GM21423 (cell line): ENCODE measurements at regions not wholly inside any gene's neighbourhood (a gene's known extent, or its start where the extent isn't known, plus 50 kb on each side); places are given as distances from the start of the nearest gene placed in this dataset.

Source experiments
- ATAC-seq: cut with Tn5 transposase; IDR thresholded peaks from one replicate; pipeline ENCODE4 v1.9.1; 2021; ENCODE audit warnings: mild to moderate bottlenecking, moderate library complexity; ENCODE audit not compliant: unreplicated experiment

DNA sequence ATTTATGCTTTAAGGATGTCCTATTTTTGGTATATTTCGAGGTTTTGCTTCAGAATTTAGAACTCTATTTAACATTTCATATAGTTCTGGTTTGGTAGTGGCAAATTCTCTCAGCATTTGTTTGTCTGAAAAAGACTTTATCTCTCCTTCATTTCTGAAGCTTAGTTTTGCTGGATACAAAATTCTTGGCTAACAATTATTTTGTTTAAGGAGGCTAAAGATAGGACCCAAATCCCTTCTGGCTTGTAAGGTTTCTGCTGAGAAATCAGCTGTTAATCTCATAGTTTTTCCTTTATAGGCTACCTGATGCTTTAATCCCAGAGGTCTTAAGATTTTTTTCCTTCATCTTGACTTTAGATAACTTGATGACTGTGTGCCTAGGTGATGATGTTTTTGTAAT is 162.7 kb upstream of the B3GAT2 start:
- no peak for ATAC-seq

DNA sequence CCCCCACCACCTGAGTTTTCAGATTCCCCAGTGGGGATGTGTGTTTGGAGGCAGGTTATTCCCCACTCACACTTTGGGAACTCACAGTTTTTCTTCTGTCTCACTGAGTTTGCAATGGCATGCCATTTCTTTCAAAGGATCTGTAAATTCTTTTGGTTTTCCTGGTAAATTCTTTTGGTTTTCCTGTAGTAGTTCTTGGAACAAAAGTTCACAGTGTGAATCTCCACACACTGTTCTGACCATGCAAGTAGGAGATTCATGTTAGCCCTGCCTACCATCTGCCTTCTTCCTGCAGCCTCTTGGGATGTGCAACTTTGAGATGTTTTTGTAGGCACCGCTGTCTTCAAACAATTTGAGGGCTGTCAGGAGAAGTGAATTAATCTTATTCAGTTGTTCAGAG is 165.6 kb upstream of the OGFRL1 start:
- no peak for ATAC-seq

DNA sequence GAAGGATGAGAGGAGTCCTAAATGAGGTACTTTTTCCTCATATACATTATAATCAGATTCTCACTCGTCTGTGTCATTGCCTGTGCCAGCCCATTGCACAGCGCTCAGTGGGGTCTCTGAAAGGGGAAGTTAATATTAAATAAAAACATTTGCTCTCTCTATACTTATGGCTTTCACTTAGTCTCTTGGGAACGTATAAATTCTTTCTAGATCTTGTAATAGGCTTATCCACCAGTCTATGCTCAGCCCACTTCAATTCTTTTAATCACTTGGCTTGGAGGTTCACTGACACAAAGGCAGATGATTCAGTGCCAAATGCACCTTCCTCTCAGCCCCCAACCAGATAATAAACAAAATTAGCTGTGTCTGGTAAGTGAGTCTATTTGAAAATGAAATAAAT is 164.3 kb upstream of the OGFRL1 start:
- no peak for ATAC-seq

DNA sequence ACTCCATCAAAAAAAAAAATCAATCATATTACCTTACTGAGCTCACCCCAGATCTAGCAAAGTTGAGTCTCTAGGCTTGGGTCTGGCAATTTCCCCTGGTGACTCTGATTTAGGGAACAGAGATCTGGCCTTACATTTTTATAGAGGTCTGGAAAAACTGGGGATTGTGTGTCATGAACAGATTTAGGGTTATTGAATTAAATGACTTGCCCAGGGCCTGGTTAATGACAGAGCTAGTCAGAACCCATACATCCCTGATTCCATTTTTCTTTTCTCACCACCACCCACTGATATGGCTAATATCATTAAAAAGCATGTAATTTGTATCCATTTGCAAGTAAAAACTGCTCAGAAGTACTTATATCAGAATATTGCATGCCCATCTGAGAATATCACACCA is 163.4 kb upstream of the OGFRL1 start:
- no peak for ATAC-seq

DNA sequence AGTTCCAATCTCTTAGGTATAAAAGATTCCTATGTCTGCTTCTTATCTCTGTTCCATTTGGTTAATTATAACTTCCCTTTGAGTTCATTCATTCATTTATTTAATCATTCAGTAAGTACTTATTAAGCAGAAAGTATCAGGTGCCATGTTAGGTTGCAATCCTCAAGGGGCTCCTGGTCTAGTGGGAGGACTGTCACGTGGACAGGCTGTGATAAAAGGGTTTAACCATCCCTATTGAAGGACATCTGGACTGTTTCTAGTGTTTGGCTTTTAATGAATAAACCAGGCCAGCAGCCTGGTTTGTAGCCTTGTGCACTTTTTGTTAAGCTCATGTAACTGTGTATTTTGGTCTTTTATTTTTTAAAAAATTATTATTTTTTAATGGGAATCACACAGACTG is 162.1 kb upstream of the OGFRL1 start:
- no peak for ATAC-seq

DNA sequence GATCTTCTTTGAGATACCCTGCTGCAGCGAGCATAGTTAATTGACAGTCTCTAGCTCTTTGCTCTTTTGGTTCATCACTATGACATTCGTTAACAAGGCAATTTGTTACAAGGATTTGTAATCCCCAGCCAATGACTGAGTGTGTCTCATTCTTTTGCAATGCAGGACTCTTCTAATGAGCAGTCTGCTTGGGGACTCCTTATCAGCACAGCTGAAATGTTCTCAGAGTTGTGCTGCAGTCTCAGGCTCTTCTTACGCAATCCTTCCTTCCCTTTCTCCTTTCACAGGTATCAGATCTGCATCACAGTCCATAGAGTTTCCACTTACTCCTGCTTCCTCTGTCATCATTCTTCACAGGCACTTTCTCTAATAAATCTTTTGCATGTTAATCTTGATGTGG is 161.2 kb upstream of the OGFRL1 start:
- ATAC-seq, result no peak

DNA sequence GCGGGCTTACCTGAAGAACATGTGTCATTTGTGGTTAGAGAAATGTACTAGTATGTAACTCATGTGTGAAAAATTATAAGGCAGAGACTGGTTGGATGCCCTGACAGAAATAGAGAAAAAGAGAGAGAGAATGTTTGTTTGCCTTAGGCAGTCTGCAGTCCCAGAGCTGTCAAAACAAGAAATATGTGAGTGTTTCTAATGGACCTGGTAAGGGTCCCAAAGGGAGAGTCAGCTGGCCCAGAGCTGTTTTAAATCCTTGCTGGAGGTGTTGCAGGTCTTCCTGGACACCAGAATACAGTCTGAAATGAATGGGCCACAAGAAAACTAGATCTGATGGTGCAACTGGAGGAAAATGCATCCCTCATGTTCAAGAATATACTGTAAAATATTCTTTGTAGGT is 158.3 kb upstream of the OGFRL1 start:
- ATAC-seq, result no peak

DNA sequence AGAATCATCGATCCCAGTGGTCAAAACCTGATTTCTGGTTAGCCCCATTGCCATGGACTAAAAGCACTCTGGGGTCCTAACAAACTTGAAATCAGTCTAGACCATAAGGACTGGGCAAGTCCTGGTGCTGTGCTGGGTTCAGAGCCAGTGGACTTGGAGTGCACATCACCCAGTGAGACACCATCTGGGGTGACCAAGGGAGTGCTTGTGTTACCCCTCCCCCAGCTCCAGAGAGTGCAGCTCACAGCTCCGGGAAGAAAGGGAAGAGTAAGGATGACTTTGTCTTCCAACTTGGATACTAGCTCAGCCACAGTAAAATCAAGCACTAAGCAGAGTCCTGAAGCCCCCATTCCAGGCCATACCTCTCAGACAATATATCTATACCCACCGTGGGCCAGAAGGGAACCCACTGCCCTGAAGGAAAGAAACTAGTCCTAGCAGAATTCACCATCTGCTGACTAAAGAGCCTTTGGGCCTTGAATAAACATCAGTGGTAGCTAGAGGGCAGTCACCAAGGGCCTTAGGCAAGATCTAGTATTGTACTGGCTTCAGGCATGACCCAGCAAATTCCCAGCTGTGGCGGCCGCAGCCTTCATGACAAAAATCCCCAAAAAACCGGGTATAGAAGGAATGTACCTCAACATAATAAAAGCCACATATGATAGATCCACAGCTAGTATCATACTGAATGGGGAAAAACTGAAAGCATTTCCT is 153.5 kb upstream of the OGFRL1 start:
- no peak for ATAC-seq

DNA sequence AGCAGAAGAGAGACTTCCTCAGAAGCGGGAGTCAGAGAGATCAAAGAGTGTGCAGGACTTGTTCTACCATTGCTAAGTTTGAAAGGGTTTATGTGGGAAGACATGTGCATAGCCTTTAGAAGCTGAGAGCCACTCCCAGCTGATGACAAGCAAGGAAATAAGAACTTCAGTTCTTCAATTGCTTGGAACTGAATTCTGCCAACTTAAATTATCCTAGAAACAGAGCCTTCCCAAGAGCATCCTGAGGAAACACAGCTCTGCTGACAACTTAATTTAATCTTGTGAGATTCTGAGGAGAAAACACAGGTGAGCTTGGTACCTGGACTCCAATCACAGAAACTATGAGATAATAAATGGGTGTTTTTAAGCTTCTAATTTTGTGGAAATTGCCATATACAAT is 150.6 kb upstream of the OGFRL1 start:
- no peak for ATAC-seq

DNA sequence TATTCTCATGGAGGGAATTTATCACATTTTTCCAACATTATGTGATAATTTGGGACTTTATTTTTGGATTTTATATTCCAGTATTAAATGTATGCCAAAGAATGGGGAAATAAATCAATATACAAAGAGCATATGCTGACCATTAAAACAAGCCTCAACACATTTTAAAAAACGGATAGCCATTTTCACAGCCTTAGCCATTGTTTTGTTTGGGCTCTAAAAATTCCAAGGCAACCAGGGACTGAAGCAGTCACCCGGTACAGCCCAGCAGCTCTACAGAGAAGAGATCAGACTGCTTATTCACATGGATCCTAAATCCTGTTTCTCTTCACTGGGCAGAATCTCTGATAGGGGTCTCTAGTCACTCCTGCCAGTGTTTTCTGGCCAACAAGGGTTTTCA is 150.2 kb upstream of the OGFRL1 start:
- no peak for ATAC-seq

DNA sequence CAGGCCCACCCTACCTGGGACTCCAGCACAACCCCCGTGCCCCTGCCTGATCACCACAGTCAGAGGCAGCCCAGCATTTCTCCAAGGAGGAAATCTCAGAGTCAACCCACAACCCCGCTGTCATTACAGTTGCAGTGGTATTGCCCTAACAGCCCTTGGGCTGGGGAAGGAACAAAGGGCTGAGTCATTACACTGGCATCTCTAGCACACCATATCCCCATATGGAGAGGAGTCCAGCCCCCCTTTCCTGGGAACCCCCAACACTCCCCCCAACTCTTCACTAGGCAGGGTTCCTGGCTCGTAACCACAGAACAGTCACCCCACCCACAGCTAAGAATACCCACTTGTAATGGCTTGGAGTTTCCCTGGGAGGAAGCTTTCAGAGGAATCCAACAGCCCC is 149.4 kb upstream of the OGFRL1 start:
- no peak for ATAC-seq

DNA sequence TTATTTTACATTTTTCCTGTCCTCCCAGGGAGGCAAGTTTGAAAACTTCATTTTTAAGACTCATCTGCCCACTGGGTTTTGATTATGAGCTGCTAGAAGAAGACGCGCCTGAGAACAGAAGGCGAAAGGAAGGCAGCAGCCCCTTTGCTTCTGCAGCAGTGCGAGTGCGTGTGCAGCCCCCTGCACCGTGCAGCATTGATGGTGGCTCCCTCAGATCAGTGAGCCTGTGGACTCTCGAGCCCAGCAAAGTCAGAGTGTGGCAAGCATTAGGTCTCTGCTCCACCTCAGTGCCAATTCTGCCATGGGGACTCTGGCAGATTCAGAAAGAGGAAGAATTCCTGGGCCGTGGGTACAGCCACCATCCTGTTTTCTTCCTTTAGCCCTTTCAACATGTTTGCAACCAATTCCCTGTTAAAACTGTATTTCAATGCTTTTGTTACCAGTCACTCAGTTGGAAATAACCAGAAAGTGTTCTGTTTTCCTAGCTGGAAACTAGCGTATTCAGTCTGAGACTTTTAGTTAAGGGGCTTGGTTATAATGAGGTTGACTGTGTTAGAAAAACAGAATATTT is 134.8 kb upstream of the OGFRL1 start:
- ATAC-seq, result no peak

DNA sequence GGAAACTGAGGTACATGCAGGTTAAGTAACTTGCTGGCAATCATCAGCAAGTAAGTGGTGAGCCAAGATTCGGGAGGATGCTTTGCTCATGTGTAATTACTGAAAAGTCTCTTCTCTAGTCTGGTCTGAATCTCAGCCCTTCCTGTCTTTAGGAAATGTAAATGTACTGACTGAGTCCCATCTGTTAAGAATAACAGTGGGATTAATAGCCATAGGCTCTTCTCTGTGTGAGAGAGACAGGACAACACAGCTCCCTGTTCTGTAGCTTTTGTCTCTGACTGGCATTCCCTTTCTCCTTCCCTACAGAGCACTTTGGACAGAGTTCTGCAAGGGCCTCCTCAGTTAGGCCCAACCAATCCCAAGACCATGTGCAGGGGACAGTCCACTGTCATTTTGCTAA is 131.3 kb upstream of the OGFRL1 start:
- no peak for ATAC-seq

DNA sequence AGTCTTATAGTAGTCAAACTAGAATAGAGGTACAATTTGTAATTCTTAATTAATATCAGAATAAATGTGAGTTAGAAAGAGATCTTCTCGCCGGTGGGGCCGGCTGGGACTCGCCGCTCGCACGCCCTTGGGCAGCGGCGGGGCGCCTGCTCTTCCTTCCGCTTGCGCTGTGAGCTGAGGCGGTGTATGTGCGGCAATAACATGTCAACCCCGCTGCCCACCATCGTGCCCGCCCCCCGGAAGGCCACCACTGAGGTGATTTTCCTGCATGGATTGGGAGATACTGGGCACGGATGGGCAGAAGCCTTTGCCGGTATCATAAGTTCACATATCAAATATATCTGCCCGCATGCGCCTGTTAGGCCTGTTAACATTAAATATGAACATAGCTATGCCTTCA is 123.7 kb upstream of the OGFRL1 start:
- ATAC-seq, result no peak

DNA sequence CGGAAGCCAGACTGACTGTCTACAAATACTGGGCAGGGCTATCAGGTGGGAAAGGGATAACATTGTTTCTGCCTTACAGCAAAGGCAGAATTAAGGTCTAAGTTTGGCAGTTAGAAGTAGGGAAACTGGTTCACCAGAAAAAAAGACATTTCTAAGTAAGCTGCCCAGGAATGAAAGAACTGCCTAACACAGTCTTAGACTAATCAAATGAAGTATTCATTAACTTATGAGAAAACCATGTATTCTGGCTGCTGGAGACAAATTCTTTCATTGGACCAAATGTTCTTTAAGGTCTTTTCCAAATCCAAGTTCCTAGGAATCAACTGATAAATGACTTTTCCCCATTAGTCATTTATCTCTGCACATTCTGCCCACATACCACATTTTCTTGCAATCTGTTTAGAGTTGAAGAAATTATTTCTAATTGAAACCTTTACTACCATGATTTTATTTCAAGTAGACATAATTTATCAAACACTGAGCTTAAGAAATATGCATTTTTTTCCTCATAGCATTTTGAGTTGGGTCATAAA is 120.3 kb upstream of the OGFRL1 start:
- no peak for ATAC-seq

DNA sequence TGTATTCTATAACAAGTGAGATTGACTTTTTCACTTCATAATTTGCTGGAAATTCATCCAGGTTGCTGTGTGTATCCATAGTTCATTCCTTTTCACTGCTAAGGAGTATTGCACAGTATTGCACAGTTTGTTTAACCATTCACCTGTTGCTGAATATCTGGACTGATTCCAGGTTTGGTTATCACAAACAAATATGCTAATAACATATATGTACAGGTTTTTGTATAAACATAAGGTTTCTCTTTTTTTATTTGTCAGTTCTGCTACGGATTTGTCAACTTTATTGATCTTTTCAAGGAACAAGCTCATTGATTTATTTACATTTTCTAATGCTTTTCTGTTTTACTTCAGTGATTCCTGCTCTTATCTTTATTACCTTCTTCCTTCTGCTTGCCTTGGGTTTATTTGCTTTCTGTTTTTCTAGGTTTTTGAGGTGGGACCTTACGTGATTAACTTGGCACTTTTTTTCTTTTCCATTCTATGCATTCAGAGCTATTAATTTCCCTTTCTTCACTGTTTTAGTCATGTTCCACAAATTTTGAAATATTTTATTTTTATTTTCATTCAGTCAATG is 117.0 kb upstream of the OGFRL1 start:
- no peak for ATAC-seq

DNA sequence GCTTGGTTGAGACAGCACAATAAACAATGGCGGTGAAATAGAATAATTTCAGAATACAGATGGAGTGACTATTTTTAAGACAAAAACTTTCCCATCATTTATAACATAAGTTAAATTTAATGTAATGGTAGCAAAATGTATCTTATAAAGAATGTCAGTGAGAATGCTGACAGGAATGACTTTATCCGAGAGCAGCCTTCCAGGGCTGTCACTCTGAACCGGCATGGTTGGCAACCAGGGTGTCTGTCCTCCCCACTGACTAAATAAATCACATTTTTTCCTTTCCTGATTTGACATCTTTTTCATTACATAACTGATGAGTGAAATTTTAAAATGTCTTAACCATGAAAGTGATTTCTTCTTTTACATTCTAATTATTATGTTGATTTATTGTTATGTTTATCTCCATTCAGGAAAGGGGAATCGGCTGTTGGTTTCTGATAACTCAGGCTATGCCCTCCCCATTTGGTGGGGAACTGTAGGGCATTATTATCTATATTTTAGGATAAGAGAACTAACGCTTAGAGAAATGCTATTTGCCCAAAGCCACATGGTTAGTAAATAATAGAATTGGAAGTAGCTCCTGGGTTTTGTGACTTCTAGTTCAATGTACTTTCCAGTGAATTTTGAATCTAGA is 109.2 kb upstream of the OGFRL1 start:
- ATAC-seq, result no peak

DNA sequence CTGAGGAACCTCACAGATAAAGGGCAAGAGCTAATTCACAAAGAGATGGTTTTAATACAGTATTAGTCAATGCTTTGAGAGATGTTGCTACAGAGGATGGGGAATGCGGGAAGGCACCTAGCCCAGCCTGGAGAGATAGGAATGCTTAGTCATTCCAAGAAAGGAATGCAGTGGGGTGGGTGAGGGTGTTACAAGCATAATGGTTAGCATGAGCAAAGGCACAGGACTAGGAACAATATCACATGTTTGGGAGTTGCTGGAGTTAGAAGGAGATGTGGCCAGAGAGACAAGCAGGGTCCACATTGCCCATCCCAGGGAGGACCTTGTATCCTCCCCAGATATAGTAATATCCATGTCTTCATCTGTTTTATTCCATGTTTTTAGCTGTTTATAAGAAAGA is 107.0 kb upstream of the OGFRL1 start:
- no peak for ATAC-seq

DNA sequence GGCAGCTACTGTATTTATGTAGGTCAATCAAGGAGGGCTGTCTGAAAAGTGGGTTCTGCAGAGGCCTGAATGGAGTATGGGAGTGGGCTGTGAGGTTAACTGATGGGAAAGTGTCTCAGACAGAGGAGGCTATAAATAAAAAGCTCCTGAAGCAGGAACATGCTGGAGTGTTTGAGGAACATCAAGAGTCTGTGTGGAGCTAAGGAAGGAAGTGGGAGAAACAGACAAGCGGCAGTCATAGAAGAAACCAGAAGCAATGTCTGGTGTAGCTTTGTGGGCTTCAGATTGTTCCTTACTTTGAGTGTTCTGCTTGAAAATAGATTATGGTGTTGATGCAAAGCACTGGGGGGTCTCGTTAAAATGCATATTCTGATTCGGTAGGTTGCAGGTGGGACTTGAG is 101.5 kb upstream of the OGFRL1 start:
- no peak for ATAC-seq

DNA sequence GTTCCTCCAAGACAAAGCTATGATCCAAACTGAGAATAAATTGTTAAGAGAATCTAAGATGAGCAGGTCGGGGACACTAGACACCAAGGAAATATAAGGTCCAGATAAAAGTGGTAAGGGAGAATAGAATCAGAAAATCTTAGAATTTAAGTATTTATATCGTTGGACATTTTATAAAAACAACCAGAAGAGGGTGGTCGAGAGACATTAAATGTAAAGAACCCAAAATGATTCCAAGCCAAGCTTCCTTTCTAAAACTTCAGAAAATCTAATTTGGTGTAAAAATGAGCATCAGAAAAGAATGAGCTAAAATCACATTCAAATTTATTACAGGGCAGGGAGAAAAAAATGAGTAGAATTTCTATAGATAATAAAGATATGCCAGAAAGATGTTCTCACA is 97.8 kb upstream of the OGFRL1 start:
- ATAC-seq, result no peak

DNA sequence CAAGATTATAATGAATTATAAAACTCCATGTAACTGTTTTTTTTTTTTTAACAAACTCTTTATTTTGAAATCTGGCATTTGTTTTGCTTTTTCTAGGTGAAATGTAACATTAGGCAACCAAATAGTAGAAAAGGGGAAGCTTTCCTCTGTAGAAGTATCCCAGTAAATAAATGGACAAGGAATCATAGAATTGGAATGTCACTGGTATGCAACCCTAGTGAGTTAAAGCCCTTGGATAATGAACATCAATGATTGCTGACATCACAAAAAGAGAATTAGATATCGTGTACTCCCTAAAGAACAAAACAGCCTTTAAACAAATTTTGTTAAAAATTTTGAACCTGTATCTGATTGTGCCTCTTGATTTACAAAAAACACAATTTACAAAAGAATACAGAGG is 93.9 kb upstream of the OGFRL1 start:
- ATAC-seq, result no peak

DNA sequence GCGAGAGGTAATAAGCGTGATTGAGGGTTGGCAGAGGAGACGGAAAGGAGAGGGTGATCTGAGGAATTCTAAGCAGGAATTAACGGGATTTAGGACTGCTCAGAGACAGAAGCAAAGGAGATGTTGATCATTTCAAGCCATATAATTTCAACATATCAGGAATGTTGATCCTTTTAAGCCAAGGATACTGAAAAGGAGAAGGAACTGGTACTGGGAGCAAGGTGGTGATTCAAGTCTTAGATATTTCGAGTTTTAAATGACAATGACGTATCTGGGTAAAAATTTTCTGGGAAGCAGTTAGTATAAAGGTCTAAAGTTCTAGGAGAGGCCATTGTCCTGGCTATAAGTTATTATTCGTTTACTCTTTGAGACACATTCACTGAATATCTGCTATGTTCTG is 91.3 kb upstream of the OGFRL1 start:
- no peak for ATAC-seq
